ENCODE measurements at regions not wholly inside any gene's neighbourhood (a gene's known extent, or its start where the extent isn't known, plus 50 kb on each side); places are given as distances from the start of the nearest gene placed in this dataset.
"Not testable (repeated sequence)": the region's sequence is repeated elsewhere in the genome, so short reads cannot be mapped to it uniquely, and the experiment has no call there.

- DNase-seq (ENCODE audit: low spot score), result no peak
- peaks cover 32% of the 10 kb centered on the region for H3K9me3 Mint-ChIP-seq
- CTCF ChIA-PET, result no interaction called here
- no peak for ATAC-seq
- POLR2A ChIA-PET, result no interaction called here
- no peak overlapping the region for H3K4me3 Mint-ChIP-seq
- H3K4me1 Mint-ChIP-seq, result no peaks in the 10 kb centered on the region
- H3K27me3 Mint-ChIP-seq (ENCODE audit: low read depth), result no peaks in the 10 kb centered on the region; the same call in 1 of the 2 replicates
- H3K36me3 Mint-ChIP-seq, result peaks cover 9% of the 10 kb centered on the region
- TF ChIP-seq SMAD4 (CRISPR knock-in tag; IDR thresholded peaks at IDR 0.05), result no peak
- TF ChIP-seq ETV6 (CRISPR knock-in tag; IDR thresholded peaks at IDR 0.05), result no peak
- TF ChIP-seq ATF6 (CRISPR knock-in tag; IDR thresholded peaks at IDR 0.05), result no peak
- no peak for TF ChIP-seq JAZF1 (CRISPR knock-in tag; IDR thresholded peaks at IDR 0.05)
- no peak for TF ChIP-seq GRHL2 (CRISPR knock-in tag; IDR thresholded peaks at IDR 0.05; ENCODE audit: insufficient replicate concordance, severe bottlenecking)
- no peak for TF ChIP-seq NR3C1 (CRISPR knock-in tag; conservative IDR thresholded peaks at IDR 0.05; ENCODE audit: low read depth)
- TF ChIP-seq HMGA2 (CRISPR knock-in tag; IDR thresholded peaks at IDR 0.05), result no peak
- TF ChIP-seq IRF2 (CRISPR knock-in tag; IDR thresholded peaks at IDR 0.05; ENCODE audit: borderline replicate concordance, low read depth), result no peak
- no peak for TF ChIP-seq GTF2I (CRISPR knock-in tag; conservative IDR thresholded peaks at IDR 0.05)
- no peak overlapping the region for H3K27ac Mint-ChIP-seq
These were observed 111.4 kb downstream of the VSIG4 start for GRCh38 chrX:65928522-65928921.

GRCh38 chrX:65927386-65927785 is 112.5 kb downstream of the VSIG4 start:
- H3K4me1 Mint-ChIP-seq; DNase-seq (ENCODE audit: low spot score); H3K27ac Mint-ChIP-seq; ATAC-seq; H3K4me3 Mint-ChIP-seq; POLR2A ChIA-PET; CTCF ChIA-PET; H3K27me3 Mint-ChIP-seq (ENCODE audit: low read depth); H3K36me3 Mint-ChIP-seq: not testable (repeated sequence)
- peaks cover 24% of the 10 kb centered on the region for H3K9me3 Mint-ChIP-seq

- DNase-seq (ENCODE audit: low spot score) (no peak), ATAC-seq (no peak)
- POLR2A ChIA-PET, result no interaction called here
- Mint-ChIP-seq H3K4me3 (no peak overlapping the region), H3K36me3 (no peaks in the 10 kb centered on the region), H3K27ac (no peak overlapping the region), H3K27me3 (ENCODE audit: low read depth) (no peaks in the 10 kb centered on the region; the same call in 1 of the 2 replicates), H3K9me3 (peaks cover 16% of the 10 kb centered on the region), H3K4me1 (peaks cover 6% of the 10 kb centered on the region)
- CTCF ChIA-PET, result no interaction called here
- TF ChIP-seq FOXP4 (CRISPR knock-in tag; IDR thresholded peaks at IDR 0.05) (no peak), JAZF1 (CRISPR knock-in tag; IDR thresholded peaks at IDR 0.05) (no peak), ZNF219 (CRISPR knock-in tag; IDR thresholded peaks at IDR 0.05; ENCODE audit: borderline replicate concordance) (no peak), NR1H2 (CRISPR knock-in tag; IDR thresholded peaks at IDR 0.05) (no peak), NR2C2 (CRISPR knock-in tag; IDR thresholded peaks at IDR 0.05) (no peak), MAX (CRISPR knock-in tag; IDR thresholded peaks at IDR 0.05) (no peak), TCF7 (CRISPR knock-in tag; IDR thresholded peaks at IDR 0.05; ENCODE audit: low read depth) (no peak)
These were observed 113.5 kb downstream of the VSIG4 start for GRCh38 chrX:65926095-65927019.

GRCh38 chrX:65925592-65925991 is 114.3 kb downstream of the VSIG4 start:
- peaks cover 15% of the 10 kb centered on the region for H3K9me3 Mint-ChIP-seq
- DNase-seq (ENCODE audit: low spot score) (no peak), ATAC-seq (no peak)
- ChIA-PET POLR2A (no interaction called here), CTCF (no interaction called here)
- H3K36me3 Mint-ChIP-seq, result no peaks in the 10 kb centered on the region
- H3K27me3 Mint-ChIP-seq (ENCODE audit: low read depth), result no peaks in the 10 kb centered on the region; the same call in 1 of the 2 replicates
- H3K4me1 Mint-ChIP-seq, result peaks cover 14% of the 10 kb centered on the region
- no peak overlapping the region for H3K4me3 Mint-ChIP-seq
- no peak overlapping the region for H3K27ac Mint-ChIP-seq
- TF ChIP-seq E2F4 (CRISPR knock-in tag; IDR thresholded peaks at IDR 0.05; ENCODE audit: borderline replicate concordance, low read depth), result no peak
- TF ChIP-seq ZBTB43 (CRISPR knock-in tag; IDR thresholded peaks at IDR 0.05), result no peak
- TF ChIP-seq MAX (CRISPR knock-in tag; IDR thresholded peaks at IDR 0.05), result no peak
- no peak for TF ChIP-seq ZNF219 (CRISPR knock-in tag; IDR thresholded peaks at IDR 0.05; ENCODE audit: borderline replicate concordance)
- TF ChIP-seq MLX (CRISPR knock-in tag; IDR thresholded peaks at IDR 0.05), result no peak
- TF ChIP-seq ZNF423 (CRISPR knock-in tag; IDR thresholded peaks at IDR 0.05), result no peak
- TF ChIP-seq ZNF416 (CRISPR knock-in tag; IDR thresholded peaks at IDR 0.05), result no peak
- TF ChIP-seq SOX15 (CRISPR knock-in tag; IDR thresholded peaks at IDR 0.05), result no peak
